ENCODE measurements at regions not wholly inside any gene's neighbourhood (a gene's known extent, or its start where the extent isn't known, plus 50 kb on each side); places are given as distances from the start of the nearest gene placed in this dataset.
A peak's percentile ranks its signal among the peaks of the same experiment; 100 is the strongest.

GRCh38 chr14:25508845-25509244 lies 458.9 kb upstream of the STXBP6 start:
- H3K27ac Mint-ChIP-seq (ENCODE audit: unreplicated experiment), result no peak overlapping the region
- H3K9me3 Mint-ChIP-seq, result peaks cover 10% of the 10 kb centered on the region
- H3K4me3 Mint-ChIP-seq, result no peak overlapping the region
- no peaks in the 10 kb centered on the region for H3K27me3 Mint-ChIP-seq (ENCODE audit: low read depth)
- TF ChIP-seq CTCF (conservative IDR thresholded peaks at IDR 0.05), result no peak
- peaks cover 9% of the 10 kb centered on the region for H3K4me1 Mint-ChIP-seq
- no peaks in the 10 kb centered on the region for H3K36me3 Mint-ChIP-seq (ENCODE audit: low read depth)
- no peak for DNase-seq (ENCODE audit: low read depth, low spot score)

- Mint-ChIP-seq H3K4me3 (no peak overlapping the region), H3K27ac (ENCODE audit: unreplicated experiment) (no peak overlapping the region), H3K9me3 (no peaks in the 10 kb centered on the region), H3K36me3 (ENCODE audit: low read depth) (no peaks in the 10 kb centered on the region), H3K27me3 (ENCODE audit: low read depth) (no peaks in the 10 kb centered on the region), H3K4me1 (peaks cover 9% of the 10 kb centered on the region)
- no peak for TF ChIP-seq CTCF (conservative IDR thresholded peaks at IDR 0.05)
- DNase-seq (ENCODE audit: low read depth, low spot score), result no peak
Observed at GRCh38 chr14:25501749-25502148, 451.8 kb upstream of the STXBP6 start.

- no peak for DNase-seq (ENCODE audit: low read depth, low spot score)
- TF ChIP-seq CTCF (conservative IDR thresholded peaks at IDR 0.05), result no peak
- Mint-ChIP-seq H3K27me3 (ENCODE audit: low read depth) (no peaks in the 10 kb centered on the region), H3K27ac (ENCODE audit: unreplicated experiment) (no peak overlapping the region), H3K9me3 (no peaks in the 10 kb centered on the region), H3K36me3 (ENCODE audit: low read depth) (no peaks in the 10 kb centered on the region), H3K4me3 (no peak overlapping the region), H3K4me1 (no peaks in the 10 kb centered on the region)
Observed at GRCh38 chr14:25488961-25489360, 439.0 kb upstream of the STXBP6 start.

- peak overlapping the region; percentile 13 for H3K27ac Mint-ChIP-seq (ENCODE audit: unreplicated experiment)
- DNase-seq (ENCODE audit: low read depth, low spot score), result no peak
- no peak for TF ChIP-seq CTCF (conservative IDR thresholded peaks at IDR 0.05)
- no peaks in the 10 kb centered on the region for H3K9me3 Mint-ChIP-seq
- H3K27me3 Mint-ChIP-seq (ENCODE audit: low read depth), result no peaks in the 10 kb centered on the region
- no peak overlapping the region for H3K4me3 Mint-ChIP-seq
- H3K4me1 Mint-ChIP-seq, result no peaks in the 10 kb centered on the region
- H3K36me3 Mint-ChIP-seq (ENCODE audit: low read depth), result no peaks in the 10 kb centered on the region
Observed at GRCh38 chr14:25485381-25485780, 435.4 kb upstream of the STXBP6 start.

- no peak overlapping the region for H3K4me3 Mint-ChIP-seq
- no peak for TF ChIP-seq CTCF (conservative IDR thresholded peaks at IDR 0.05)
- DNase-seq (ENCODE audit: low read depth, low spot score), result no peak
- H3K27ac Mint-ChIP-seq (ENCODE audit: unreplicated experiment), result no peak overlapping the region
- H3K27me3 Mint-ChIP-seq (ENCODE audit: low read depth), result no peaks in the 10 kb centered on the region
- no peaks in the 10 kb centered on the region for H3K9me3 Mint-ChIP-seq
- H3K36me3 Mint-ChIP-seq (ENCODE audit: low read depth), result no peaks in the 10 kb centered on the region
- H3K4me1 Mint-ChIP-seq, result no peaks in the 10 kb centered on the region
Observed at GRCh38 chr14:25484906-25485305, 435.0 kb upstream of the STXBP6 start.

DNA sequence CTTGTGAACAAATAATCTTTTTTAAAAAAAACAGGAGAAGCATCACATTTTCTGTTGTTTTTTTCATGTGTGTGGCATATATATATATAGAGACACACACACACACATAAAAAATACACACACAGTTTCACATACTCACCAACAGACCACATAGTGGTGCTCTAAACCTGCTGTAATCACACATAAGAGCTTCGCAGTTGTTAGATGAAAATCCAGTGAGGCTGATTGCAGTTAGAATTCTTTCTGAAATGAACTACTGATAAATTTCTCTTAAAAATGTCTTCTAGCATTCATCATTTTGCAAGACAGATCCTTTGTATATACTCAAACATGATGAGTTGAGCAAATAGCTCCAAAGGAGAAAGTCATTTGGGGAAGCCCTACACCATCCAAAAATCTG lies 434.3 kb upstream of the STXBP6 start:
- H3K9me3 Mint-ChIP-seq, result no peaks in the 10 kb centered on the region
- TF ChIP-seq CTCF (conservative IDR thresholded peaks at IDR 0.05), result no peak
- DNase-seq (ENCODE audit: low read depth, low spot score), result no peak
- H3K4me1 Mint-ChIP-seq, result no peaks in the 10 kb centered on the region
- no peaks in the 10 kb centered on the region for H3K27me3 Mint-ChIP-seq (ENCODE audit: low read depth)
- no peak overlapping the region for H3K27ac Mint-ChIP-seq (ENCODE audit: unreplicated experiment)
- no peak overlapping the region for H3K4me3 Mint-ChIP-seq
- H3K36me3 Mint-ChIP-seq (ENCODE audit: low read depth), result no peaks in the 10 kb centered on the region

Measured in neural crest cell (in vitro differentiated cells).